ENCODE measurements at regions not wholly inside any gene's neighbourhood (a gene's known extent, or its start where the extent isn't known, plus 50 kb on each side); places are given as distances from the start of the nearest gene placed in this dataset.

GRCh38 chr4:124333466-124333865, 379.1 kb downstream of the ANKRD50 start:
- H3K27me3 Mint-ChIP-seq (ENCODE audit: low read depth) = no peaks in the 10 kb centered on the region
- no peaks in the 10 kb centered on the region for H3K9me3 Mint-ChIP-seq
- no peaks in the 10 kb centered on the region for H3K36me3 Mint-ChIP-seq (ENCODE audit: low read depth)
- no peak for TF ChIP-seq CTCF (IDR thresholded peaks at IDR 0.05; ENCODE audit: unreplicated experiment in 3 of 3)
- no peak overlapping the region for H3K27ac Mint-ChIP-seq
- H3K4me1 Mint-ChIP-seq = peaks cover 13% of the 10 kb centered on the region
- no peak overlapping the region for H3K4me3 Mint-ChIP-seq

DNA sequence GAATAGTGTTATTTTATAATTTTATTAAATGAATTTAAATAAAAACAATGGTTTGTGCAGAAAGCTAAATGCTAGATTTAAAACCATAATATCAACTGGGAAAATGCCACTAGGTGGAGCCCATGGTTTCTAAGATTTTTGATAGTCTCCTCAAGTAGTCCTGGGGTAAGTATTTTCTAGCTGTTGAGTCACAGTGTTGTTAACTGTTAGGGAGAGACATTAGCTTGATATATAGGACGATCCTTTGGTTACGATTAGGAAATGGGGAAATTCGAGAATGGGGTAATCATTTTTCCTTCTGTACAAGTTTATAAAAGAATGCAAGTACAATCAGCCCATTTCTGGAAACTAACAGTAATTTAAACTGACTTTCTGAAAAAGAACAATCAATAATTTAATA, 378.4 kb downstream of the ANKRD50 start:
- no peaks in the 10 kb centered on the region for H3K36me3 Mint-ChIP-seq (ENCODE audit: low read depth)
- H3K4me3 Mint-ChIP-seq = peak overlapping the region in 1 of 3 experiments; percentile 8
- H3K27me3 Mint-ChIP-seq (ENCODE audit: low read depth) = no peaks in the 10 kb centered on the region
- H3K9me3 Mint-ChIP-seq = no peaks in the 10 kb centered on the region
- H3K27ac Mint-ChIP-seq = peak overlapping the region in 2 of 3 experiments; percentile 12 to 15
- TF ChIP-seq CTCF (IDR thresholded peaks at IDR 0.05; ENCODE audit: unreplicated experiment in 3 of 3) = peak; percentile 64 to 69 (median 68)
- peaks cover 13% of the 10 kb centered on the region for H3K4me1 Mint-ChIP-seq

DNA sequence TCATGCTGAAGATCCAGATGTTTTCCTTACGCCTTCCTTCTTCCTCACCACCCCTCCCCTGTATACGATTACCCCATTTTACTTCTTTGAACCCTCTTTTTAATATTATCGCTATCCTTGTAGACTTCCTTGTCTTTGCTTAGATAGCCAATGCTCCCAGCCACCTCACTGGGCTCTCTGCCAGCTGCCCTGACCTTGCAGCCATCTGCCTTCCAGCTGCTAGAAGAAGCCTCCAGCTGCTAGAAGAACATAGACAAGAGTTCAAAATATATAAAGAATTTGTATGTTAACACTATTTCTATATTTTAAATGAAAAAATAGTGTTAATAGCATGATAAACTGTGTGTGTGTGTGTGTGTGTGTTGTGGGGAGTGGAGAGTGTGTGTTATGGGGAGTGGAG, 374.7 kb downstream of the ANKRD50 start:
- Mint-ChIP-seq H3K9me3 (peaks cover 3% of the 10 kb centered on the region), H3K27ac (peak overlapping the region in 2 of 3 experiments; percentile 0 to 21), H3K36me3 (ENCODE audit: low read depth) (no peaks in the 10 kb centered on the region), H3K4me1 (peaks cover 13% of the 10 kb centered on the region), H3K4me3 (no peak overlapping the region), H3K27me3 (ENCODE audit: low read depth) (no peaks in the 10 kb centered on the region)
- no peak for TF ChIP-seq CTCF (IDR thresholded peaks at IDR 0.05; ENCODE audit: unreplicated experiment in 3 of 3)

DNA sequence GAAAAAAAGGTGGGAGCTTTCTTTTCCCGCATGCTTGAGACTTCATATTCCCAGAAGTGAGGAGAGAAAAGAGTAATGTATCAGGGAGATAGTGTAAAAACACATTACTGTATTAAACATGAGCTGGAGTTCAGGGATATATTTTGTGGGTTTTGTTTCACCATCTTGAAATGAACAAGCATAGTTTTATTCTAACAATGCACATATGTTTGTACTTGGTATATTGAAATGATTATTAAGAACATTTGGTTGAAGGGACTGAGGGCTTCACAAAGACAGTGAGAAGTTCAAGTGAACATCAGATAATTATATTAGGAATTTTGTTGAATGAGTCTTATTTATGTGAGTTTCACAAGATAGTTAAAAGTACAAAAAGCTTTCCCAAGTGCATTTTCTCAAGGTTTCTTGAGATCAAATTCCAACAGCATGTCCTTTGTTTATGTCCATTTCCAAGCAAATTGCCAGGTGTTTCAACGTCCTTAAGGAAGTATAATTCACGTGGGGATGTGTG, 368.8 kb downstream of the ANKRD50 start:
- Mint-ChIP-seq H3K36me3 (ENCODE audit: low read depth) (no peaks in the 10 kb centered on the region), H3K27me3 (ENCODE audit: low read depth) (no peaks in the 10 kb centered on the region), H3K9me3 (peaks cover 3% of the 10 kb centered on the region), H3K4me3 (no peak overlapping the region), H3K27ac (peak overlapping the region; percentile 6 to 29 (median 14)), H3K4me1 (peaks cover 5% of the 10 kb centered on the region)
- no peak for TF ChIP-seq CTCF (IDR thresholded peaks at IDR 0.05; ENCODE audit: unreplicated experiment in 3 of 3)

- H3K27ac Mint-ChIP-seq = no peak overlapping the region
- H3K27me3 Mint-ChIP-seq (ENCODE audit: low read depth) = no peaks in the 10 kb centered on the region
- no peaks in the 10 kb centered on the region for H3K4me1 Mint-ChIP-seq
- H3K9me3 Mint-ChIP-seq = peaks cover 30% of the 10 kb centered on the region
- H3K36me3 Mint-ChIP-seq (ENCODE audit: low read depth) = no peaks in the 10 kb centered on the region
- H3K4me3 Mint-ChIP-seq = no peak overlapping the region
- no peak for TF ChIP-seq CTCF (IDR thresholded peaks at IDR 0.05; ENCODE audit: unreplicated experiment in 3 of 3)
Observed at GRCh38 chr4:124372916-124373315, 339.6 kb downstream of the ANKRD50 start.

GRCh38 chr4:124386163-124386562, 326.4 kb downstream of the ANKRD50 start:
- H3K36me3 Mint-ChIP-seq (ENCODE audit: low read depth) = no peaks in the 10 kb centered on the region

More at GRCh38 chr4:124386163-124386562, 326.4 kb downstream of the ANKRD50 start:
- TF ChIP-seq CTCF (IDR thresholded peaks at IDR 0.05; ENCODE audit: unreplicated experiment in 3 of 3) = no peak
- no peak overlapping the region for H3K27ac Mint-ChIP-seq
- H3K4me1 Mint-ChIP-seq = peaks cover 14% of the 10 kb centered on the region
- no peaks in the 10 kb centered on the region for H3K9me3 Mint-ChIP-seq
- H3K27me3 Mint-ChIP-seq (ENCODE audit: low read depth) = peaks cover 8% of the 10 kb centered on the region
- H3K4me3 Mint-ChIP-seq = no peak overlapping the region
